ENCODE measurements at regions not wholly inside any gene's neighbourhood (a gene's known extent, or its start where the extent isn't known, plus 50 kb on each side); places are given as distances from the start of the nearest gene placed in this dataset.

- TF ChIP-seq CTCF (IDR thresholded peaks at IDR 0.05): no peak
- no peak for TF ChIP-seq POLR2A (IDR thresholded peaks at IDR 0.05)
- TF ChIP-seq EP300 (IDR thresholded peaks at IDR 0.05; ENCODE audit: low read depth): no peak
- no peak for TF ChIP-seq POLR2AphosphoS5 (IDR thresholded peaks at IDR 0.05)
Measured at GRCh38 chr9:120221844-120222243, 358.1 kb downstream of the CDK5RAP2 start.
